SK-N-SH treated with all-trans-retinoic acid at 6 μM for 48 hours (cell line): ENCODE measurements at regions not wholly inside any gene's neighbourhood (a gene's known extent, or its start where the extent isn't known, plus 50 kb on each side); places are given as distances from the start of the nearest gene placed in this dataset.

Source experiments
- ATAC-seq: fragments of 200-7000 bp; cut with Tn5 transposase; 3 replicates; pipeline ENCODE4 v1.9.1; 2020; ENCODE audit warnings: mild to moderate bottlenecking, moderate library complexity
- ARNTL ChIP-seq: fragments of 450-650 bp; formaldehyde crosslinking; IDR thresholded peaks from 2 replicates; pipeline ENCODE4 v1.5.0; 2020; ENCODE audit warnings: low read depth, mild to moderate bottlenecking, moderate library complexity, borderline replicate concordance
- BACH2 ChIP-seq: fragments of 250-450 bp; sonication (Bioruptor Pico); IDR thresholded peaks from 2 replicates; pipeline ENCODE4 v1.9.0; 2021; ENCODE audit warnings: mild to moderate bottlenecking, borderline replicate concordance
- CREB5 ChIP-seq: fragments of 250-450 bp; sonication (Bioruptor Pico); IDR thresholded peaks from 2 replicates; pipeline ENCODE4 v1.5.1; 2020; ENCODE audit warnings: low read depth, mild to moderate bottlenecking, moderate library complexity
- CSDC2 ChIP-seq: fragments of 250-450 bp; sonication (Bioruptor Pico); IDR thresholded peaks from 2 replicates; pipeline ENCODE4 v1.5.0; 2020; ENCODE audit warnings: mild to moderate bottlenecking, moderate library complexity
- CSRNP3 ChIP-seq: fragments of 250-450 bp; sonication (Bioruptor Pico); IDR thresholded peaks from 2 replicates; pipeline ENCODE4 v1.5.1; 2021; ENCODE audit warnings: mild to moderate bottlenecking, moderate library complexity
- ESRRG ChIP-seq: fragments of 250-450 bp; sonication (Bioruptor Pico); IDR thresholded peaks from 2 replicates; pipeline ENCODE4 v1.6.1; 2021; ENCODE audit warnings: mild to moderate bottlenecking
- GLIS3 ChIP-seq: fragments of 250-450 bp; sonication (Bioruptor Pico); IDR thresholded peaks from 2 replicates; pipeline ENCODE4 v1.5.0; 2020; ENCODE audit warnings: mild to moderate bottlenecking, moderate library complexity
- ISL1 ChIP-seq: fragments of 250-450 bp; sonication (Bioruptor Pico); IDR thresholded peaks from 2 replicates; pipeline ENCODE4 v2.1.2; 2022; ENCODE audit warnings: mild to moderate bottlenecking, moderate library complexity
- OSR1 ChIP-seq: fragments of 250-450 bp; sonication (Bioruptor Pico); IDR thresholded peaks from 2 replicates; pipeline ENCODE4 v1.8.0; 2022; ENCODE audit warnings: moderate library complexity, mild to moderate bottlenecking, inconsistent platforms
- PATZ1 ChIP-seq: fragments of 250-450 bp; sonication (Bioruptor Pico); IDR thresholded peaks from 2 replicates; pipeline ENCODE4 v1.8.0; 2020; ENCODE audit warnings: mild to moderate bottlenecking, moderate library complexity, borderline replicate concordance
- POU6F1 ChIP-seq: fragments of 250-450 bp; sonication (Bioruptor Pico); IDR thresholded peaks from 2 replicates; pipeline ENCODE4 v1.8.0; 2021; ENCODE audit warnings: low read depth, mild to moderate bottlenecking, moderate library complexity, borderline replicate concordance
- PPARA ChIP-seq: fragments of 250-450 bp; sonication (Bioruptor Pico); IDR thresholded peaks from 2 replicates; pipeline ENCODE4 v1.5.0; 2020; ENCODE audit warnings: mild to moderate bottlenecking, borderline replicate concordance
- RARB ChIP-seq: fragments of 250-450 bp; sonication (Bioruptor Pico); IDR thresholded peaks from 2 replicates; pipeline ENCODE4 v1.8.0; 2021; ENCODE audit warnings: mild to moderate bottlenecking, moderate library complexity
- TCF4 ChIP-seq: fragments of 250-450 bp; sonication (Bioruptor Pico); IDR thresholded peaks from 2 replicates; pipeline ENCODE4 v1.8.0; 2021; ENCODE audit warnings: mild to moderate bottlenecking, moderate library complexity, borderline replicate concordance
- TOX ChIP-seq: fragments of 250-450 bp; sonication (Bioruptor Pico); IDR thresholded peaks from 2 replicates; pipeline ENCODE4 v1.8.0; 2021; ENCODE audit warnings: mild to moderate bottlenecking, moderate library complexity, borderline replicate concordance
- TSHZ2 ChIP-seq: fragments of 250-450 bp; sonication (Bioruptor Pico); IDR thresholded peaks from 2 replicates; pipeline ENCODE4 v1.5.0; 2020; ENCODE audit warnings: mild to moderate bottlenecking, moderate library complexity
- ZC3H10 ChIP-seq: fragments of 250-450 bp; sonication (Bioruptor Pico); IDR thresholded peaks from 2 replicates; pipeline ENCODE4 v1.5.1; 2021; ENCODE audit warnings: mild to moderate bottlenecking, moderate library complexity
- ZFP3 ChIP-seq: fragments of 250-450 bp; sonication (Bioruptor Pico); IDR thresholded peaks from 2 replicates; pipeline ENCODE4 v1.5.0; 2020; ENCODE audit warnings: mild to moderate bottlenecking, moderate library complexity
- ZFP30 ChIP-seq: fragments of 450-650 bp; formaldehyde crosslinking; IDR thresholded peaks from 2 replicates; pipeline ENCODE4 v1.5.0; 2022; ENCODE audit warnings: mild to moderate bottlenecking, moderate library complexity
- ZNF565 ChIP-seq: fragments of 450-650 bp; formaldehyde crosslinking; conservative IDR thresholded peaks from 2 replicates; pipeline ENCODE4 v1.5.0; 2020; ENCODE audit warnings: low read depth, mild to moderate bottlenecking, moderate library complexity
- ZNF70 ChIP-seq: fragments of 450-650 bp; formaldehyde crosslinking; IDR thresholded peaks from 2 replicates; pipeline ENCODE4 v1.5.0; 2020; ENCODE audit warnings: mild to moderate bottlenecking, moderate library complexity
- ZNF8 ChIP-seq: fragments of 450-650 bp; formaldehyde crosslinking; IDR thresholded peaks from 2 replicates; pipeline ENCODE4 v1.5.0; 2020; ENCODE audit warnings: mild to moderate bottlenecking, moderate library complexity

- no peak for TF ChIP-seq ZFP3 (CRISPR knock-in tag)
- no peak for TF ChIP-seq ZFP30 (CRISPR knock-in tag)
- no peak for TF ChIP-seq ARNTL (CRISPR knock-in tag)
- TF ChIP-seq TCF4 = no peak
- no peak for TF ChIP-seq POU6F1 (CRISPR knock-in tag)
- TF ChIP-seq ZC3H10 = no peak
- TF ChIP-seq CSDC2 (CRISPR knock-in tag) = no peak
- TF ChIP-seq, all 23 proteins: peak for 0
Measured at GRCh38 chr2:226435146-226435545, 364.5 kb downstream of the IRS1 start (continued).

GRCh38 chr2:226434702-226435101, 364.9 kb downstream of the IRS1 start:
- TF ChIP-seq ISL1 (CRISPR knock-in tag) = no peak
- no peak for TF ChIP-seq CSDC2 (CRISPR knock-in tag)
- TF ChIP-seq RARB (CRISPR knock-in tag) = no peak
- no peak for TF ChIP-seq OSR1 (CRISPR knock-in tag)
- TF ChIP-seq TCF4 = no peak
- no peak for TF ChIP-seq ESRRG (CRISPR knock-in tag)
- no peak for TF ChIP-seq CREB5 (CRISPR knock-in tag)
- TF ChIP-seq ZNF565 (CRISPR knock-in tag) = no peak
- TF ChIP-seq PATZ1 (CRISPR knock-in tag) = no peak
- TF ChIP-seq ZNF8 (CRISPR knock-in tag) = no peak
- TF ChIP-seq CSRNP3 (CRISPR knock-in tag) = no peak
- TF ChIP-seq ZFP3 (CRISPR knock-in tag) = no peak
- TF ChIP-seq PPARA (CRISPR knock-in tag) = no peak

GRCh38 chr2:226431288-226431948, 368.2 kb downstream of the IRS1 start:
- no peak; the same call in 2 of the 3 replicates for ATAC-seq
- TF ChIP-seq TOX = no peak
- no peak for TF ChIP-seq TSHZ2 (CRISPR knock-in tag)
- TF ChIP-seq POU6F1 (CRISPR knock-in tag) = no peak
- TF ChIP-seq OSR1 (CRISPR knock-in tag) = no peak
- no peak for TF ChIP-seq CSRNP3 (CRISPR knock-in tag)
- no peak for TF ChIP-seq ZNF70 (CRISPR knock-in tag)
- TF ChIP-seq PPARA (CRISPR knock-in tag) = no peak
- no peak for TF ChIP-seq ZC3H10
- no peak for TF ChIP-seq ISL1 (CRISPR knock-in tag)
- no peak for TF ChIP-seq GLIS3 (CRISPR knock-in tag)
- no peak for TF ChIP-seq ARNTL (CRISPR knock-in tag)
- no peak for TF ChIP-seq TCF4
- TF ChIP-seq BACH2 (CRISPR knock-in tag) = no peak
- no peak for TF ChIP-seq ZFP3 (CRISPR knock-in tag)
- TF ChIP-seq RARB (CRISPR knock-in tag) = no peak

More at GRCh38 chr2:226434702-226435101, 364.9 kb downstream of the IRS1 start:
- ATAC-seq = no peak
